HG02840 (cell line): ENCODE measurements at regions not wholly inside any gene's neighbourhood (a gene's known extent, or its start where the extent isn't known, plus 50 kb on each side); places are given as distances from the start of the nearest gene placed in this dataset.
"Not testable (repeated sequence)": the region's sequence is repeated elsewhere in the genome, so short reads cannot be mapped to it uniquely, and the experiment has no call there.

ENCODE experiments used
- ATAC-seq: cut with Tn5 transposase; IDR thresholded peaks from one replicate; pipeline ENCODE4 v1.9.1; 2021; ENCODE audit warnings: mild to moderate bottlenecking, moderate library complexity, moderate number of reproducible peaks; ENCODE audit not compliant: unreplicated experiment, low FRiP score

- not testable (repeated sequence) for ATAC-seq
Measured at GRCh38 chr2:91520972-91521535, 2829.6 kb downstream of the RPIA start.

GRCh38 chr2:91521944-91522343 lies 2830.5 kb downstream of the RPIA start:
- not testable (repeated sequence) for ATAC-seq

DNA sequence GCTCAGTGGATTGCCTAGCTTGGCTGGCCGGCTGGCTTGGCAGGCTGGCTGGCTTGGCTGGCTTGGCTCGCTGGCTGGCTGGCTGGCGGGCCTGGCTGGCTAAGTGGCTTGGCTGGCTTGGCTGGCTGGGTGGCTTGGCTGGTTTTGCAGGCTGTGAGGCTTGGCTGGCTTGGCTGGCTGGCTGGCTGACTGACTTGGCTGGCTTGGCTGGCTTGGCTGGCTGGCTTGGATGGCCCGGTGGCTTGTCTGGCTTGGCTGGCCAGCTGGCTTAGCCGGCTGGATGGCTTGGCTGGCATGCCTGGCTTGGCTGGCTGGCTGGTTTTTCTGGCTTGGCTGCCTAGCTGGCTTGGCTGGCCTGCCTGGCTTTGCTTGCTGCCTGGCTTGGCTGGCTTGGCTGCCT lies 2831.4 kb downstream of the RPIA start:
- ATAC-seq: not testable (repeated sequence)

DNA sequence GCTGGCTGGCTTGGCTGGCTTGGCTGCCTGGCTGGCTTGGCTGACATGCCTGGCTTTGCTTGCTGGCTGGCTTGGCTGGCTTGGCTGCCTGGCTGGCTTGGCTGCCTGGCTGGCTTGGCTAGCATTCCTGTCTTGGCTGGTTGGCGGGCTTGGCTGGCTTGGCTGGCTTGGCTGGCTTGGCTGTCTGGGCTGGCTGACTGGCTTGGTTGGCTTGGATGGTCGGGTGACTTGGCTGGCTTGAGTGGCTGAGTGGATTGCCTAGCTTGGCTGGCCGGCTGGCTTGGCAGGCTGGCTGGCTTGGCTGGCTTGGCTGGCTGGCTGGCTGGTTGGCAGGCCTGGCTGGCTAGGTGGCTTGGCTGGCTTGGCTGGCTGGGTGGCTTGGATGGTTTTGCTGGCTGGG lies 2832.3 kb downstream of the RPIA start:
- not testable (repeated sequence) for ATAC-seq

DNA sequence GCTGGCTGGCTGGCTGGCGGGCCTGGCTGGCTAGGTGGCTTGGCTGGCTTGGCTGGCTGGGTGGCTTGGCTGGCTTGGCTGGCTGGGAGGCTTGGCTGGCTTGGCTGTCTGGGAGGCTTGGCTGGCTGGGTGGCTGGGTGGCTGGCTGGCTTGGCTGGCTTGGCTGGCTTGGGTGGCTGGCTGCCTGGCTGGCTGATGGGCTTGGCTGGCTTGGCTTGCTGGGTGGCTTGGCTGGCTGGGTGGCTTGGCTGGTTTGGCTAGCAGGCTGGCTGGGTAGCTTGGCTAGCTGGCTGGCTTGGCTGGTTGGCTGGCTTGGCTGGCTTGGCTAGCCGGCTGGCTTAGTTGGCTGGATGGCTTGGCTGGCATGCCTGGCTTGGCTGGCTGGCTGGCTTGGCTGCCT lies 2834.1 kb downstream of the RPIA start:
- ATAC-seq: not testable (repeated sequence)

DNA sequence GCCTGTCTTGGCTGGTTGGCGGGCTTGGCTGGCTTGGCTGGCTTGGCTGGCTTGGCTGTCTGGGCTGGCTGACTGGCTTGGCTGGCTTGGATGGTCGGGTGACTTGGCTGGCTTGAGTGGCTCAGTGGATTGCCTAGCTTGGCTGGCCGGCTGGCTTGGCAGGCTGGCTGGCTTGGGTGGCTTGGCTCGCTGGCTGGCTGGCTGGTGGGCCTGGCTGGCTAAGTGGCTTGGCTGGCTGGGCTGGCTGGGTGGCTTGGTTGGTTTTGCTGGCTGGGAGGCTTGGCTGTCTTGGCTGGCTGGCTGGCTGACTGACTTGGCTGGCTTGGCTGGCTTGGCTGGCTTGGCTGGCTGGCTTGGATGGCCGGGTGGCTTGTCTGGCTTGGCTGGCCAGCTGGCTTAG lies 2834.6 kb downstream of the RPIA start:
- not testable (repeated sequence) for ATAC-seq

DNA sequence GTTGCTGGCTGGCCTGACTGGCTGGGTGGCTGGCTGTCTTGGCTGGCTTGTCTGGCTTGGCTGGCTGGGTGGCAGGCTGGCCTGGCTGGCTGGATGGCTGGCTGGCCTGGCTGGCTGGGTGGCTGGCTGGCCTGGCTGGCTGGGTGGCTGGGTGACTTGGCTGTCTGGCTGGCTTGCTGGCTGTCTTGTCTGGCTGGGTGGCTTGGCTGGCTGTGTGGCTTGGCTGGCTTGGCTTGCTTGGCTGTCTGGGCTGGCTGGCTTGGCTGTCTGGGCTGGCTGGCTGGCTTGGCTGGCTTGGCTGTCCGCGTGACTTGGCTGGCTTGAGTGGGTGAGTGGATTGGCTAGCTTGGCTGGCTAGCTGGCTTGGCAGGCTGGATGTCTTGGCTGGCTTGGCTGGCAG lies 2835.6 kb downstream of the RPIA start:
- not testable (repeated sequence) for ATAC-seq

DNA sequence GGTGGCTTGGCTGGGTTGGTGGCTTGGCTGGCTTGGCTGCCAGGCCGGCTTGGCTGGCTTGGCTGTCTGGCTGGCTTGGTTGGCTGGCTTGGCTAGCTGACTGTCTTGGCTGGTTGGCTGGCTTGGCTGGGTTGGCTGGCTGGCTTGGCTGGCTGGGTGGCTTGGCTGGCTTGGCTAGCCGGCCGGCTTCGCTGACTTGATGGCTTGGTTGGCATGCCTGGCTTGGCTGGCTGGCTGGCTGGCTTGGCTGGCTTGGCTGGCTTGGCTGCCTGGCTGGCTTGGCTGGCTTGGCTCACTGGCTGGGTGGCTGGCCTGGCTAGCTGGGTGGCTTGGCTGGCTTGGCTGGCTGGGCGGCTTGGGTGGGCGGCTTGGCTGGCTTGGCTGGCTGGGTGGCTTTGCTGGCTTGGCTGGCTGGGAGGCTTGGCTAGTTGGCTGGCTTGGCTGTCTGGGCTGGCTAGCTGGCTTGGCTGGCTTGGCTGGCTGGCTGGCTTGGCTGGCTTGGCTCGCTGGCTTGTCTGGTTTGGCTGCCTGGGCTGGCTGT lies 2836.1 kb downstream of the RPIA start:
- not testable (repeated sequence) for ATAC-seq

DNA sequence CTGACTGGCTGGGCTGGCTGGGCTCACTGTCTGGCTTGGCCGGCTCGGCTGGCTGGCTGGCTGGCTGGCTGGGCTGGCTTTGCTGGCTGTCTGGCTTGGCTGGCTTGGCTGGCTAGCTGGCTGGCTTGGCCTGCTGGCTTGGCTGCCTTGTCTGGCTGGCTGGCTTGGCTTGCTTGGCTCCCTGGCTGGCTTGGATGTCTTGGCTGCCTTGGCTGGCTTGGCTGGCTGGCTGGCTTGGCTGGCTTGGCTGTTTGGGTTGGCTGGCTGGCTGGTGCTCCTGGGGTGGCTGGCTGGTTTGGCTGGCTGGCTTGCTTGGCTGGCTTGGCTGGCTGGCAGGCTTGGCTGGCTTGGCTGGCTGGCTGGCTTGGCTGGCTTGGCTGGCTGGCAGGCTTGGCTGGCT lies 2836.9 kb downstream of the RPIA start:
- not testable (repeated sequence) for ATAC-seq

- ATAC-seq: not testable (repeated sequence)
Measured at GRCh38 chr2:91536109-91536508, 2844.6 kb downstream of the RPIA start.

GRCh38 chr2:91536549-91537263 lies 2845.2 kb downstream of the RPIA start:
- ATAC-seq: not testable (repeated sequence)

- ATAC-seq: not testable (repeated sequence)
Measured at GRCh38 chr2:91549316-91549715, 2857.8 kb downstream of the RPIA start.

- ATAC-seq: not testable (repeated sequence)
Measured at GRCh38 chr2:91558234-91558633, 2866.8 kb downstream of the RPIA start.

GRCh38 chr2:91559269-91559668 lies 2867.8 kb downstream of the RPIA start:
- not testable (repeated sequence) for ATAC-seq

DNA sequence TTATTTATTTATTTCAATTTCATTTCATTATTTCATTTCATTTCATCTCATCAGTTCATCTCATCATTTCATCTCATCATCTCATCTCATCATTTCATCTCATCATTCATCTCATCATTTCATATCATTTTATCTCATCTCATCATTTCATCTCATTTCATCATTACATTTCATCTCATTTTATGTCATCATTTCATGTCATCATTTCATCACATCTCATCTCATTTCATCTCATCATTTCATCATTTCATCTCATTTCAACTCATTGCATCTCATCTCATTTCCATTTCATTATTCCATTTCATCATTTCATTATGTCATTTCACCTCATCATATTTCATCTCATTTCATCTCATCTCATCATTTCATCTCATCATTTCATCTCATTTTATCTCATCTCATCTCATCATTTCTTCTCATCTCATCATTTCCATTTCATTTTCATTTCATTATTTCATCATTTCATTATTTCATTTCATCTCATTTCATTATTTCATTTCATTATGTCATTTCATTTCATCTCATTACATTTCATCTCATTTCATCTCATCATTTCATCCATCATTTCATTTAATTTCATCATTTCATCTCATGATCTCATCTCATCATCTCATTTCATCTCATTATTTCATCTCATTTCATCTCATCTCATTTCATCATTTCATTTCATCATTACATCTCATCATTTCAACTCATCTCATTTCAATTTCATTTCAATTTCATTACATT lies 2868.6 kb downstream of the RPIA start:
- not testable (repeated sequence) for ATAC-seq

DNA sequence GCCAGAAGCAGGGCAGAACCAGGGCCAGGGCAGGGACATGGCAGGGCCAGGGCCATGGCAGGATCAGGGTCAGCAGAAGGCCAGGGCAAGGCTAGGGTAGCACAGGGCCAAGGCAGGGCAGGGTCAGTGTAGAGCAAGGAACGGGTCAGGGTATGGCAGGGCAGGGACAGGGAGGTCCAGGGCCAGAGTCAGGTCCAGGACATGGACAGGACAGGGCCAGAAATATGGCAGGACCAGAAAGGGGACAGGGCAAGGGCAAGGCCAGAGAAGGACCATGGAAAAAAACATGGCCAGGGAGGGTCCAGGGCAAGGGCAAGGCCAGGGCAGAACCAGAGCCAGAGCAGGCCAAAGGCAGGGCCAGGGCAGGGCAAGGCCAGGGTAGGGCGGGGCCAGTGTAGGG lies 2870.7 kb downstream of the RPIA start:
- not testable (repeated sequence) for ATAC-seq

- not testable (repeated sequence) for ATAC-seq
Measured at GRCh38 chr2:91564700-91565099, 2873.2 kb downstream of the RPIA start.

- ATAC-seq: not testable (repeated sequence)
Measured at GRCh38 chr2:91565689-91566430, 2874.4 kb downstream of the RPIA start.

- ATAC-seq: not testable (repeated sequence)
Measured at GRCh38 chr2:91566611-91567010, 2875.1 kb downstream of the RPIA start.

GRCh38 chr2:91567546-91568335 lies 2876.3 kb downstream of the RPIA start:
- not testable (repeated sequence) for ATAC-seq
